Thyroid gland (tissue), 4 donors: ENCODE measurements at regions not wholly inside any gene's neighbourhood (a gene's known extent, or its start where the extent isn't known, plus 50 kb on each side); places are given as distances from the start of the nearest gene placed in this dataset.

Experiments used
- POLR2A ChIP-seq, 2 donors: fragments of 450-650 bp; IDR thresholded peaks; one replicate each; pipeline ENCODE4 v1.6.1; 2017; ENCODE audit warnings: antibody characterized with exemption in 2 of 2, mild to moderate bottlenecking in 2 of 2, moderate library complexity in 1 of 2
- TF ChIP-seq, protein P1 (sequence below), 6 experiments: fragments of 200-600 bp in 3 of 6; fragments of 450-650 bp in 3 of 6; sonication (generic) in 3 of 6; IDR thresholded peaks; one replicate each; pipeline ENCODE4 v1.5.1; 2016 to 2019; ENCODE audit warnings: antibody characterized with exemption in 6 of 6, mild to moderate bottlenecking in 2 of 6, inconsistent platforms in 1 of 6, moderate library complexity in 1 of 6

DNA sequence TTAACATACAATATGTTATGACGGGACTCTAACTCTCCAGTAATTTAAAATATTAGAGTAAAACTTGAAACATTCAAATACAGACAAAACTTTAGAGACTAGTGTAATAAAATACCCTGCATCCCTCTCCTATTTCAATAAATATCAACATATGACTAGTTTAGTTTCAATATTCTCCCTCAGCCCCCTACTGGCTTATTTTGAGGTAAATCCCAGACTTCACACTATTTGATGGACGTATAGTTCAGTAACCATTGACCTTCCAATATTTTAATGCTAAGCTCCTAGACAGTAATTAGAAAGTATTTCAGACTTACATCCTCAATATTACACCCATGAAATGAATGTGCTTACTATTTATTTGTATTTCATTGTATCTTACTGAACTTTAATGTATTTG, 180.7 kb upstream of the STARD13 start:
- no peak for TF ChIP-seq POLR2A (IDR thresholded peaks at IDR 0.05)
- TF ChIP-seq, protein P1, sequence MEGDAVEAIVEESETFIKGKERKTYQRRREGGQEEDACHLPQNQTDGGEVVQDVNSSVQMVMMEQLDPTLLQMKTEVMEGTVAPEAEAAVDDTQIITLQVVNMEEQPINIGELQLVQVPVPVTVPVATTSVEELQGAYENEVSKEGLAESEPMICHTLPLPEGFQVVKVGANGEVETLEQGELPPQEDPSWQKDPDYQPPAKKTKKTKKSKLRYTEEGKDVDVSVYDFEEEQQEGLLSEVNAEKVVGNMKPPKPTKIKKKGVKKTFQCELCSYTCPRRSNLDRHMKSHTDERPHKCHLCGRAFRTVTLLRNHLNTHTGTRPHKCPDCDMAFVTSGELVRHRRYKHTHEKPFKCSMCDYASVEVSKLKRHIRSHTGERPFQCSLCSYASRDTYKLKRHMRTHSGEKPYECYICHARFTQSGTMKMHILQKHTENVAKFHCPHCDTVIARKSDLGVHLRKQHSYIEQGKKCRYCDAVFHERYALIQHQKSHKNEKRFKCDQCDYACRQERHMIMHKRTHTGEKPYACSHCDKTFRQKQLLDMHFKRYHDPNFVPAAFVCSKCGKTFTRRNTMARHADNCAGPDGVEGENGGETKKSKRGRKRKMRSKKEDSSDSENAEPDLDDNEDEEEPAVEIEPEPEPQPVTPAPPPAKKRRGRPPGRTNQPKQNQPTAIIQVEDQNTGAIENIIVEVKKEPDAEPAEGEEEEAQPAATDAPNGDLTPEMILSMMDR (IDR thresholded peaks at IDR 0.05): no peak
